Forelimb muscle (tissue), 1 donor: ENCODE measurements at regions not wholly inside any gene's neighbourhood (a gene's known extent, or its start where the extent isn't known, plus 50 kb on each side); places are given as distances from the start of the nearest gene placed in this dataset.

Experiments used
- DNase-seq: peaks from one replicate; pipeline ENCODE4 v3.0.0-alpha.2; 2013; ENCODE audit warnings: low read depth

GRCh38 chr5:4511996-4512656, 628.0 kb upstream of the ADAMTS16 start:
- no peak for DNase-seq

GRCh38 chr5:4513381-4513780, 626.7 kb upstream of the ADAMTS16 start:
- DNase-seq, result no peak

GRCh38 chr5:4514067-4514648, 626.0 kb upstream of the ADAMTS16 start:
- DNase-seq, result no peak

GRCh38 chr5:4518903-4519672, 621.0 kb upstream of the ADAMTS16 start:
- no peak for DNase-seq

- no peak for DNase-seq
Measured at GRCh38 chr5:4520559-4520958, 619.6 kb upstream of the ADAMTS16 start.

- DNase-seq, result no peak
Measured at GRCh38 chr5:4523038-4523437, 617.1 kb upstream of the ADAMTS16 start.

GRCh38 chr5:4531756-4532704, 608.1 kb upstream of the ADAMTS16 start:
- no peak for DNase-seq

GRCh38 chr5:4532705-4533080, 607.4 kb upstream of the ADAMTS16 start:
- DNase-seq, result no peak

- DNase-seq, result no peak
Measured at GRCh38 chr5:4533457-4534105, 606.5 kb upstream of the ADAMTS16 start.

GRCh38 chr5:4537489-4537888, 602.6 kb upstream of the ADAMTS16 start:
- DNase-seq, result no peak

GRCh38 chr5:4540375-4541173, 599.6 kb upstream of the ADAMTS16 start:
- no peak for DNase-seq

- DNase-seq, result no peak
Measured at GRCh38 chr5:4541334-4541733, 598.8 kb upstream of the ADAMTS16 start.

- DNase-seq, result no peak
Measured at GRCh38 chr5:4542145-4542778, 597.9 kb upstream of the ADAMTS16 start.

- DNase-seq, result no peak
Measured at GRCh38 chr5:4544049-4544670, 596.0 kb upstream of the ADAMTS16 start.

- no peak for DNase-seq
Measured at GRCh38 chr5:4547547-4547946, 592.6 kb upstream of the ADAMTS16 start.

- DNase-seq, result no peak
Measured at GRCh38 chr5:4548341-4548740, 591.8 kb upstream of the ADAMTS16 start.

GRCh38 chr5:4549351-4549750, 590.8 kb upstream of the ADAMTS16 start:
- DNase-seq, result no peak

GRCh38 chr5:4551034-4551433, 589.1 kb upstream of the ADAMTS16 start:
- no peak for DNase-seq

GRCh38 chr5:4553130-4553529, 587.0 kb upstream of the ADAMTS16 start:
- DNase-seq, result no peak

- DNase-seq, result no peak
Measured at GRCh38 chr5:4553978-4554377, 586.2 kb upstream of the ADAMTS16 start.
